ENCODE measurements at regions not wholly inside any gene's neighbourhood (a gene's known extent, or its start where the extent isn't known, plus 50 kb on each side); places are given as distances from the start of the nearest gene placed in this dataset.

DNA sequence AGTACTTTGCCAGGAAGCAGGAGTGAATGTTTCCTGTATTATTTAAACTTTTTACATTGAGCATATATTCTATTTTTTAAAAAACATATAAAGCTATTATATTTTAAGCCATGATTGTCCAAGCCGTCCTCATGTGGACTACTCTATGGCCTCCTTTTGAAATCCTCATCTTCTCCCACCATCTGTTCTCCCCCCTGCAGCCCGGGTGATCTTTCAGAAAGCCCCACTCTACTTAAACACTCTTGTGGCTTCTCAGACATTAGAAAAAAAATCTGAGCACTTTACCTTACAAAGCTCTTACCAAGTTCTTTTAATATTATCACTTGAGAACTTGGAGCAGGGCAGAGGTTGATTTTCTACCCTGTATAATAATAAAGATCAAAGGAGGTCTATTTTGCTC, 95.4 kb downstream of the CAVIN4 start:
- TF ChIP-seq ARNT (IDR thresholded peaks at IDR 0.05) (no peak), SP1 (IDR thresholded peaks at IDR 0.05) (no peak), BHLHE40 (IDR thresholded peaks at IDR 0.05; ENCODE audit: borderline replicate concordance) (no peak), CTBP1 (IDR thresholded peaks at IDR 0.05; ENCODE audit: borderline replicate concordance) (no peak), FOXA1 (IDR thresholded peaks at IDR 0.05) (no peak), L3MBTL2 (conservative IDR thresholded peaks at IDR 0.05) (no peak), SUZ12 (IDR thresholded peaks at IDR 0.05) (no peak), FOXM1 (IDR thresholded peaks at IDR 0.05; ENCODE audit: borderline replicate concordance) (no peak), FOXK2 (IDR thresholded peaks at IDR 0.05) (no peak), TARDBP (IDR thresholded peaks at IDR 0.05) (no peak), ELF4 (IDR thresholded peaks at IDR 0.05) (no peak)
